Effector memory CD4-positive, alpha-beta T cell (primary cell): ENCODE measurements at regions not wholly inside any gene's neighbourhood (a gene's known extent, or its start where the extent isn't known, plus 50 kb on each side); places are given as distances from the start of the nearest gene placed in this dataset.

Experiments
- DNase-seq, 3 donors: peaks; one replicate each; pipeline ENCODE4 v3.0.0-alpha.2; 2020
- H3K27ac ChIP-seq: 2 replicates; pipeline ENCODE4 v1.7.0; 2013; ENCODE audit warnings: mild to moderate bottlenecking, low read length, moderate library complexity; ENCODE audit not compliant: insufficient read depth, poor library complexity, severe bottlenecking
- H3K27me3 ChIP-seq: replicated peaks from 2 replicates; pipeline ENCODE4 v1.7.0; 2013; ENCODE audit warnings: mild to moderate bottlenecking, low read length; ENCODE audit not compliant: insufficient read depth, control insufficient read depth, poor library complexity, severe bottlenecking
- H3K36me3 ChIP-seq: 2 replicates; pipeline ENCODE4 v1.7.0; 2013; ENCODE audit warnings: mild to moderate bottlenecking, low read length, moderate library complexity; ENCODE audit not compliant: control insufficient read depth, insufficient read depth
- H3K4me1 ChIP-seq: 2 replicates; pipeline ENCODE4 v1.7.0; 2013; ENCODE audit warnings: low read length, mild to moderate bottlenecking; ENCODE audit not compliant: control insufficient read depth, insufficient read depth, poor library complexity, severe bottlenecking
- H3K4me3 ChIP-seq: 2 replicates; pipeline ENCODE4 v1.7.0; 2013; ENCODE audit warnings: low read length, low read depth, mild to moderate bottlenecking; ENCODE audit not compliant: insufficient read depth, poor library complexity, severe bottlenecking
- H3K9me3 ChIP-seq: 2 replicates; pipeline ENCODE4 v1.7.0; 2013; ENCODE audit warnings: mild to moderate bottlenecking, low read length, moderate library complexity; ENCODE audit not compliant: control insufficient read depth

- no peak for DNase-seq
- no peak overlapping the region for H3K27ac ChIP-seq
- H3K36me3 ChIP-seq = no peaks in the 10 kb centered on the region
- H3K9me3 ChIP-seq = no peaks in the 10 kb centered on the region
- H3K4me3 ChIP-seq = no peak overlapping the region
- no peaks in the 10 kb centered on the region for H3K4me1 ChIP-seq
- H3K27me3 ChIP-seq = peaks cover 4% of the 10 kb centered on the region
Measured at GRCh38 chr11:134475951-134476350, 63.9 kb upstream of the B3GAT1 start.

- Histone ChIP-seq H3K4me3 (no peak overlapping the region), H3K27me3 (peaks cover 4% of the 10 kb centered on the region), H3K27ac (no peak overlapping the region), H3K36me3 (no peaks in the 10 kb centered on the region), H3K9me3 (no peaks in the 10 kb centered on the region), H3K4me1 (no peaks in the 10 kb centered on the region)
- DNase-seq = no peak
Measured at GRCh38 chr11:134474942-134475341, 62.9 kb upstream of the B3GAT1 start.

- Histone ChIP-seq H3K4me3 (no peak overlapping the region), H3K9me3 (no peaks in the 10 kb centered on the region), H3K36me3 (no peaks in the 10 kb centered on the region), H3K4me1 (no peaks in the 10 kb centered on the region), H3K27me3 (peaks cover 4% of the 10 kb centered on the region), H3K27ac (no peak overlapping the region)
- no peak for DNase-seq
Measured at GRCh38 chr11:134474070-134474860, 62.2 kb upstream of the B3GAT1 start.

- H3K27ac ChIP-seq = no peak overlapping the region
- H3K4me1 ChIP-seq = no peaks in the 10 kb centered on the region
- DNase-seq = no peak
- H3K4me3 ChIP-seq = no peak overlapping the region
- no peaks in the 10 kb centered on the region for H3K9me3 ChIP-seq
- no peaks in the 10 kb centered on the region for H3K36me3 ChIP-seq
- peaks cover 4% of the 10 kb centered on the region for H3K27me3 ChIP-seq
Measured at GRCh38 chr11:134471716-134472455, 59.8 kb upstream of the B3GAT1 start.

- Histone ChIP-seq H3K4me1 (no peaks in the 10 kb centered on the region), H3K27ac (no peak overlapping the region), H3K4me3 (no peak overlapping the region), H3K9me3 (no peaks in the 10 kb centered on the region), H3K36me3 (no peaks in the 10 kb centered on the region), H3K27me3 (no peaks in the 10 kb centered on the region)
- no peak for DNase-seq
Measured at GRCh38 chr11:134471087-134471715, 59.2 kb upstream of the B3GAT1 start.

GRCh38 chr11:134470238-134470637, 58.2 kb upstream of the B3GAT1 start:
- Histone ChIP-seq H3K9me3 (no peaks in the 10 kb centered on the region), H3K27me3 (no peaks in the 10 kb centered on the region), H3K4me3 (no peak overlapping the region), H3K4me1 (no peaks in the 10 kb centered on the region), H3K27ac (no peak overlapping the region), H3K36me3 (no peaks in the 10 kb centered on the region)
- no peak for DNase-seq

- H3K27ac ChIP-seq = no peak overlapping the region
- H3K36me3 ChIP-seq = no peaks in the 10 kb centered on the region
- no peaks in the 10 kb centered on the region for H3K4me1 ChIP-seq
- no peaks in the 10 kb centered on the region for H3K27me3 ChIP-seq
- DNase-seq = no peak
- H3K4me3 ChIP-seq = no peak overlapping the region
- H3K9me3 ChIP-seq = no peaks in the 10 kb centered on the region
Measured at GRCh38 chr11:134469627-134470026, 57.6 kb upstream of the B3GAT1 start.

GRCh38 chr11:134468796-134469195, 56.8 kb upstream of the B3GAT1 start:
- no peaks in the 10 kb centered on the region for H3K36me3 ChIP-seq
- H3K4me3 ChIP-seq = no peak overlapping the region
- no peaks in the 10 kb centered on the region for H3K9me3 ChIP-seq
- H3K4me1 ChIP-seq = no peaks in the 10 kb centered on the region
- no peak overlapping the region for H3K27ac ChIP-seq
- DNase-seq = no peak
- no peaks in the 10 kb centered on the region for H3K27me3 ChIP-seq

GRCh38 chr11:134468081-134468668, 56.1 kb upstream of the B3GAT1 start:
- H3K27ac ChIP-seq = no peak overlapping the region
- H3K9me3 ChIP-seq = no peaks in the 10 kb centered on the region
- H3K4me1 ChIP-seq = no peaks in the 10 kb centered on the region
- DNase-seq = no peak
- no peak overlapping the region for H3K4me3 ChIP-seq
- H3K27me3 ChIP-seq = no peaks in the 10 kb centered on the region
- no peaks in the 10 kb centered on the region for H3K36me3 ChIP-seq
